Psoas muscle (tissue), 7 donors: ENCODE measurements at regions not wholly inside any gene's neighbourhood (a gene's known extent, or its start where the extent isn't known, plus 50 kb on each side); places are given as distances from the start of the nearest gene placed in this dataset.

Experiments
- ATAC-seq, 4 donors: fragments of 200-7000 bp; cut with Tn5 transposase; one replicate each; pipeline ENCODE4 v1.9.1; 2020; ENCODE audit warnings: moderate library complexity in 3 of 4, mild to moderate bottlenecking in 2 of 4
- DNase-seq, 2 donors: peaks; one replicate each; pipeline ENCODE4 v3.0.0-alpha.2; 2020
- H3K27ac ChIP-seq: fragments of 200-600 bp; one replicate; pipeline ENCODE4 v1.8.0; 2022
- H3K27me3 ChIP-seq, 3 donors: fragments of 200-600 bp in 1 of 3; one replicate each; pipeline versions ENCODE4 v1.6.1 to v1.8.0; 2013 to 2022; ENCODE audit warnings: low read length in 2 of 3, mild to moderate bottlenecking in 2 of 3, moderate library complexity in 1 of 3; ENCODE audit not compliant: insufficient read depth in 3 of 3
- H3K36me3 ChIP-seq, 2 donors: fragments of 200-600 bp in 1 of 2; one replicate each; pipeline versions ENCODE4 v1.6.1 to v1.8.0; 2013 to 2022; ENCODE audit warnings: low read depth in 1 of 2, mild to moderate bottlenecking in 1 of 2, moderate library complexity in 1 of 2; ENCODE audit not compliant: insufficient read depth in 1 of 2
- H3K4me1 ChIP-seq: fragments of 200-600 bp; one replicate; pipeline ENCODE4 v1.8.0; 2022
- H3K4me3 ChIP-seq: fragments of 200-600 bp; one replicate; pipeline ENCODE4 v1.8.0; 2022; ENCODE audit warnings: mild to moderate bottlenecking
- H3K9me3 ChIP-seq: fragments of 200-600 bp; one replicate; pipeline ENCODE4 v1.8.0; 2022
- CTCF ChIP-seq: fragments of 200-600 bp; IDR thresholded peaks from one replicate; pipeline ENCODE4 v1.8.0; 2022; ENCODE audit warnings: antibody characterized with exemption
- WGBS, 3 donors: extraction: QIAGEN DNeasy Blood & Tissue Kit; methylation state at CpG; one replicate each; pipeline versions ENCODE4 v1.1.6 to v1.1.7; 2013; 5-methylcytosine and 5-hydroxymethylcytosine counted together
- intact Hi-C, 2 donors: fragments of 100-400 bp; cut with DNase I; formaldehyde crosslinking; loops; one replicate each; pipeline versions ENCODE4 v1.11.0 to v1.14.2; 2022
- donor health status: healthy with polysubstance abuse.
- donor health status: DM: no; HTN: no; CAD: no; lungs with moderate emphysema.
- donor health status: Bipolar disorder and iron deficiency.
- donor health status: healthy.
- donor health status: DM: yes; HTN: yes; CAD: no.
- donor health status: DM: no; HTN: no; CAD: no.
- donor health status: DM: yes; HTN: yes; CAD: no.

GRCh38 chr18:78069784-78070664 is 820.4 kb downstream of the GALR1 start:
- Histone ChIP-seq H3K36me3 (no peaks in the 10 kb centered on the region), H3K9me3 (no peaks in the 10 kb centered on the region), H3K4me1 (no peaks in the 10 kb centered on the region), H3K4me3 (no peak overlapping the region), H3K27me3 (no peaks in the 10 kb centered on the region), H3K27ac (no peak overlapping the region)
- ATAC-seq, result no peak
- WGBS, 3 donors, result 30 to 39% (median 32%) methylated on average over 13 of the region's 13 CpGs
- intact Hi-C loops, result no loop called here
- no peak for DNase-seq
- no peak for TF ChIP-seq CTCF

GRCh38 chr18:78071166-78071710 is 821.6 kb downstream of the GALR1 start:
- no peak for TF ChIP-seq CTCF
- no peaks in the 10 kb centered on the region for H3K27me3 ChIP-seq
- WGBS, 3 donors, result 82 to 86% (median 84%) methylated on average over 19 of the region's 19 CpGs
- DNase-seq (no peak), ATAC-seq (no peak)
- intact Hi-C loops, result no loop called here
- no peaks in the 10 kb centered on the region for H3K4me1 ChIP-seq
- no peak overlapping the region for H3K27ac ChIP-seq
- H3K36me3 ChIP-seq, result no peaks in the 10 kb centered on the region
- no peaks in the 10 kb centered on the region for H3K9me3 ChIP-seq
- no peak overlapping the region for H3K4me3 ChIP-seq

GRCh38 chr18:78071776-78072175 is 822.1 kb downstream of the GALR1 start:
- H3K36me3 ChIP-seq, result no peaks in the 10 kb centered on the region
- no peaks in the 10 kb centered on the region for H3K9me3 ChIP-seq
- H3K4me3 ChIP-seq, result no peak overlapping the region
- H3K27ac ChIP-seq, result no peak overlapping the region
- WGBS, 3 donors, result 86 to 87% (median 86%) methylated on average over 3 of the region's 3 CpGs
- no peak for DNase-seq
- no peaks in the 10 kb centered on the region for H3K4me1 ChIP-seq
- H3K27me3 ChIP-seq, result no peaks in the 10 kb centered on the region
- intact Hi-C loops, result no loop called here
- ATAC-seq, result no peak
- TF ChIP-seq CTCF, result no peak

GRCh38 chr18:78072375-78072774 is 822.7 kb downstream of the GALR1 start:
- no peak for TF ChIP-seq CTCF
- Histone ChIP-seq H3K4me1 (no peaks in the 10 kb centered on the region), H3K9me3 (no peaks in the 10 kb centered on the region), H3K36me3 (no peaks in the 10 kb centered on the region), H3K27ac (no peak overlapping the region), H3K4me3 (no peak overlapping the region), H3K27me3 (no peaks in the 10 kb centered on the region)
- 63 to 67% (median 65%) methylated on average over 14 of the region's 14 CpGs for whole genome bisulfite sequencing, 3 donors
- intact Hi-C loops, result no loop called here
- DNase-seq, result no peak
- ATAC-seq, result no peak
